HG02852 (cell line): ENCODE measurements at regions not wholly inside any gene's neighbourhood (a gene's known extent, or its start where the extent isn't known, plus 50 kb on each side); places are given as distances from the start of the nearest gene placed in this dataset.

Experiments used
- ATAC-seq: cut with Tn5 transposase; IDR thresholded peaks from one replicate; pipeline ENCODE4 v1.9.1; 2021; ENCODE audit warnings: mild to moderate bottlenecking, moderate library complexity; ENCODE audit not compliant: unreplicated experiment

GRCh38 chr10:61192042-61192441, 248.1 kb upstream of the RHOBTB1 start:
- no peak for ATAC-seq

- no peak for ATAC-seq
Observed at GRCh38 chr10:61189912-61190311, 245.9 kb upstream of the RHOBTB1 start.

GRCh38 chr10:61188691-61189090, 244.7 kb upstream of the RHOBTB1 start:
- ATAC-seq, result no peak

- ATAC-seq, result no peak
Observed at GRCh38 chr10:61188101-61188500, 244.1 kb upstream of the RHOBTB1 start.

DNA sequence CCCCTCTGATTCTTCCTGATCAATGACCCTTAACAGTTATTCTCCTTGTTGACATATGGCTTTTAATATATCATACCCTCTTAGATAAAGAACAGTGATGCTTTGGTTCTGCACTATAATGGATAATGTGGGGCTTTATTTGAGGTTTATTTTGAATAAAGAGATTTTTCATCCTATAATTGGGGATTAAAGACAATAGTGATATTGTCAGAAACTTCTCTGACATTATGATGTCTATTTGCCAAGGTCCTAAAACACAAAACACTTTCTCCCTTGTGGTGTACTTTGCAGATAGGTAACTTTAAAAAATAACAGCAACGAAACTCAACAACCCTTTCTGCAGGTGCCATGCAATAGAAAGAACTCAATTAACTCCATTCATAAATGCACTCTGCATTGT, 243.6 kb upstream of the RHOBTB1 start:
- no peak for ATAC-seq

DNA sequence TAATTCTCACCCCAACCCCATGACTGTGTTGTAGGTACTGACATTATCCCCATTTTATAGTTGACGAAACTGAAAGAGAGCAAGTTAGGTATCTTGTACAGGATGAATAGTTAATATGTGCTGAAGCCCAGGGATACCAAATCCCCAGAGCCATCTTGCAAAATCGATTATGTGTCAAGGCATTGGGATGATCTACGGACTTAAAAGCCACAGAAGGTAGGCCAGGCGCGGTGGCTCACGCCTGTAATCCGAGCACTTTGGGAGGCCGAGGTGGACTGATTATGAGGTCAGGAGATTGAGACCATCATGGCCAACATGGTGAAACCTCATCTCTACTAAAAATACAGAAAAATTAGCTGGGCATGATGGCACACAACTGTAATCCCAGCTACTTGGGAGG, 242.4 kb upstream of the RHOBTB1 start:
- no peak for ATAC-seq

DNA sequence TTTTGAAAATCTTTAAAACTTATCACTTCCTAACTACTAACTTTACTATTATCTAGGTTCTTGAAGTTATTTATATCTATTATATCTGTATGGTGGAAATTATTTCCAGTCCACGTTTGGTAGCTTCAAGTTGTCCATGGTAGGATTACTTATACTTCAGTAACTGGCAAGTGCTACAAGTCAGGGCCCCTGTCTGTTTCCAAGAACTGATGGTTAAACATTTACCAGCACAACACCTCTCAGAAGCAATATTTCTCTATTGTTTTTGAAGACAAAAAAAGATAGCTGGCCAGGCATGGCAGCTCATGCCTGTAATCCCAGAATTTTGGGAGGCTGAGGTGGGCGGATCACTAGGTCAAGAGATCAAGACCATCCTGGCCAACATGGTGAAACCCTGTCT, 240.4 kb upstream of the RHOBTB1 start:
- no peak for ATAC-seq

- ATAC-seq, result no peak
Observed at GRCh38 chr10:61183967-61184366, 240.0 kb upstream of the RHOBTB1 start.

- ATAC-seq, result no peak
Observed at GRCh38 chr10:61181832-61182231, 237.8 kb upstream of the RHOBTB1 start.

GRCh38 chr10:61179771-61180170, 235.8 kb upstream of the RHOBTB1 start:
- ATAC-seq, result no peak

- no peak for ATAC-seq
Observed at GRCh38 chr10:61176424-61176823, 232.4 kb upstream of the RHOBTB1 start.

DNA sequence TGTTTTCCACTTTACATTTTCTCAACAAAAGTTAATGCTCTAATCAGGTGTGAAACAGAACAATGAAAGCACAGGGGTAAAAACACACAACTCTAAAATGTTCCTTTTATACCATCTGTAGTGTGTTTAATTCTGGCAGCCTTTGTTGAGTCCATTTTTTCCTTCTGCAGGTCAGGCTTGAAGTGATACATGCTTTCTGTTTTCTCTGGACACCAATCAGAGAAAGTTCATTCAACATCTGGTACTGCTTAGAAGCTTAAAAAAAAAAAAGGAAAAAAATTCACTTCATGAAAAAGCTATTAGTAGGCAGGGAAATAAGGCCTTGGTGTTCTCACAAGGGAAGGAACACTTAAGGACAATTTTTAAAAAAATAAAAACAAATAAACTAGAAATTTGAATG, 231.3 kb upstream of the RHOBTB1 start:
- no peak for ATAC-seq

DNA sequence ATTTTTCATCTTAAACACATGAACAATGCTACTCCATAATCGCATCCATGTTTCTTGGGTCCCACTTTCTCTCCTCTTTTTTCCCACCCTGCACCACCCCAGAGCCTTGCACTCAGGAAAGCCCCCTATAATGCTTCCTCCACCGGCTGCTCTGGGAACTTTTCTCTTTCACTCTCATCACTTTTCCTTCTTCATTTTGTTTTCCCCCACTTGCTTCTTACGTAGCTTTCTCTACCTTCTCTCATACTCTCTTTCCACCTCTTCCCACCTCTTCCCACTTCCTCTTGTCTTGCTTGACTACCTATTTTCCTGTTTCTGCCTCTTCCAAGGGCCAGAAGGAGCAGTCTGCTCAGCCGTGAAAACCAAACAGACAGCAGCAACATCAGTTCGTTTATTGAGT, 229.5 kb upstream of the RHOBTB1 start:
- no peak for ATAC-seq

- ATAC-seq, result no peak
Observed at GRCh38 chr10:61172182-61172926, 228.4 kb upstream of the RHOBTB1 start.

DNA sequence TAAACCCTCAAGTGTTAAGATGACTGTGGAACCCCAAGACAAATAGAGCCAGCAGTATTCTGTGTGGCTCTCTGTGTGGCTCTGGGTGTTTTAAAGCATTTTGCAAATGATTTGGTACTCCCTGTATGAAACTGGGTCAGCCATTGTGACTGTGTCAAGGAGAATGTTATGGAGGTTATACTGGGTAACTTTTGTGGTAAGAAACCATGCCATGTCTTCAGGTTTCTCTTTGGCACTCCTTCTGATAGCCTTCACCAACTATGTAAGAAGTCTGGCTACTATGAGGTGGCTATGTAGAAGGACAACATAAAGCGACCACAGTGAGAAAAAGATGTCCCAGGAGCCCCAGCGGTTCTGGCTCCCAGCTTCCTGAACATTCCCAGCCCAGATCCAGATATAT, 226.6 kb upstream of the RHOBTB1 start:
- no peak for ATAC-seq

GRCh38 chr10:61169294-61169693, 225.3 kb upstream of the RHOBTB1 start:
- no peak for ATAC-seq

- no peak for ATAC-seq
Observed at GRCh38 chr10:61166489-61166888, 222.5 kb upstream of the RHOBTB1 start.

DNA sequence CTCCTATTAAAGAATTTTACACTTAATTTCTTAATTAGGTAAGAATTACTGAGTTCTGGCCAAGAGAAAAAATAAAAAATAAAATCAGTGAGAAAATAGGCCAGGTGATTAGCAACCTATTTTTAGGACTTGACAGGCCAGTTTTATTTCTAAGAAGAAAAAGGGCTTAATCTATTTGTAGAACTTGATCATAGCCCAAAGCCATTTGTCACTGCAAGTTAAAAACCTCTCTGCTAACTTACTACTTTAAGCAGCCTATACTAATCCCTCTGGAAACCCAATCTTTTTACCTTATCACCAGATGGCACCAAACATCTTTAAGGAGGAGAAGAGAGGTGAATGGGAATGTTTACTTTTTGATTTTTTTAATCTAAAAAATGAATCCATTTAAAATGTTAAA, 222.1 kb upstream of the RHOBTB1 start:
- no peak for ATAC-seq

- ATAC-seq, result no peak
Observed at GRCh38 chr10:61164458-61165160, 220.6 kb upstream of the RHOBTB1 start.

- no peak for ATAC-seq
Observed at GRCh38 chr10:61163403-61163802, 219.4 kb upstream of the RHOBTB1 start.

GRCh38 chr10:61160253-61160652, 216.3 kb upstream of the RHOBTB1 start:
- no peak for ATAC-seq

DNA sequence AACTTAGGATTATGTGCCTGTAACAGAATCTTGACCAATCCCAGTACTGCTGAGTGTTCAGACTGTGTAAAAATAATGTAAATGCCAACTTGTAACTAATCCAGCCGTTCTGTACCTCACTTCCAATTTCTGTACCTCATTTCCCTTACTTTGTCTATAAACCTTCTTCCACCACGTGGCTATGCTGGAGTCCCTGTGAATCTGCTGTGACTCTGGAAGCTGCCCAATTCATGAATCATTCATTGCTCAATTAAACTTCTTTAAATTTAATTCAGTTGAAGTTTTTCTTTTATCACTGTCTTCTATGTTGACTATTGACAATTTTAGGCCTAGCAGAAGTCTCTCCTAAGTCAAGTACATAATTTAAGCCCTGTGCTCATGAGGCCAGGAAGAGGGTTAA, 215.3 kb upstream of the RHOBTB1 start:
- no peak for ATAC-seq

GRCh38 chr10:61157182-61157581, 213.2 kb upstream of the RHOBTB1 start:
- ATAC-seq, result no peak
